ENCODE measurements at regions not wholly inside any gene's neighbourhood (a gene's known extent, or its start where the extent isn't known, plus 50 kb on each side); places are given as distances from the start of the nearest gene placed in this dataset.
A peak's percentile ranks its signal among the peaks of the same experiment; 100 is the strongest.

GRCh38 chr4:22941688-22942375 is 249.1 kb downstream of the GBA3 start:
- intact Hi-C loops (cut with micrococcal nuclease): no loop called here
- Mint-ChIP-seq H3K36me3 (no peaks in the 10 kb centered on the region), H3K27ac (no peak overlapping the region), H3K4me1 (ENCODE audit: low read depth) (no peaks in the 10 kb centered on the region), H3K9me3 (peaks cover 4% of the 10 kb centered on the region), H3K4me3 (no peak overlapping the region), H3K27me3 (no peaks in the 10 kb centered on the region)
- CTCF ChIA-PET: no interaction called here
- no peak for DNase-seq
- POLR2A ChIA-PET: no interaction called here

DNA sequence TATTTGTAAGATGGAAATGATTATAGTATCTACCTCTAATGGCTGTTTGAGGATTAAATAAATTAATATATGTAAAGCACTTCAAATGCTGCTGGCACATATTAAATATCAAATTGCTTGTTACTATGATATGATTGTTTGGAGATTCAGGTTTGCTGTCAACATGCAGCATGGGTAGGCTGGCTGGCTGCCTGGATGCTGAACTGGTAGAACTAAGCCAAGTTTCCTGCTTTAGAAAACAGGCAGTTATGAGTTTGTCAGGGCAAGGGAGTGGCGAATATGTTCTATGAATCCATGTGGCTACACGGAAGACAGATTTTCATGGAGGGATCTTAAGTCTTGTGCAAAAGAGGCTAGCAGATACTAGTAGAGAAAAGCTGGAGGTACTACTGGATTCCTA is 239.6 kb downstream of the GBA3 start:
- POLR2A ChIA-PET: no interaction called here
- Mint-ChIP-seq H3K9me3 (no peaks in the 10 kb centered on the region), H3K4me3 (no peak overlapping the region), H3K4me1 (ENCODE audit: low read depth) (no peaks in the 10 kb centered on the region), H3K27me3 (no peaks in the 10 kb centered on the region), H3K27ac (no peak overlapping the region), H3K36me3 (no peaks in the 10 kb centered on the region)
- DNase-seq: no peak
- intact Hi-C loops (cut with micrococcal nuclease): no loop called here
- CTCF ChIA-PET: no interaction called here

DNA sequence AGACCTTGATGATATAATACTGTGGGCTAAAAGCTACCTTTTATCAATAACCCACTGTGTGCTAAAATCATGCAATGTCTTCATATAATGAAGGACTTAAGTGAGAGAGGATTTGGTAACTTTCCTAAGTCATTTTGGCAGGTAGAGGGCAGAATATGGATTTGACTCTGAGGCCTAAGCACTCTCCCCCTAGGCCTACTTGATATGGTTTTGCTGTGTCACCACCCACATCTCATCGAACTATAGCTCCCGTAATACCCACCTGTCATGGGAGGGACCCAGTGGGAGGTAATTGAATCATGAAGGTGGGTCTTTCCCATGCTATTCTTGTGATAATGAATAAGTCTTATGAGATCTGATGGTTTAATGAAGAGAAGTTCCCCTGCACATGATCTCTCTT is 229.7 kb downstream of the GBA3 start:
- H3K4me1 Mint-ChIP-seq (ENCODE audit: low read depth): no peaks in the 10 kb centered on the region
- ChIA-PET CTCF (no interaction called here), POLR2A (no interaction called here)
- peaks cover 21% of the 10 kb centered on the region for H3K9me3 Mint-ChIP-seq
- intact Hi-C loops (cut with micrococcal nuclease): no loop called here
- no peak for DNase-seq
- H3K4me3 Mint-ChIP-seq: no peak overlapping the region
- H3K36me3 Mint-ChIP-seq: no peaks in the 10 kb centered on the region
- H3K27ac Mint-ChIP-seq: no peak overlapping the region
- H3K27me3 Mint-ChIP-seq: no peaks in the 10 kb centered on the region

DNA sequence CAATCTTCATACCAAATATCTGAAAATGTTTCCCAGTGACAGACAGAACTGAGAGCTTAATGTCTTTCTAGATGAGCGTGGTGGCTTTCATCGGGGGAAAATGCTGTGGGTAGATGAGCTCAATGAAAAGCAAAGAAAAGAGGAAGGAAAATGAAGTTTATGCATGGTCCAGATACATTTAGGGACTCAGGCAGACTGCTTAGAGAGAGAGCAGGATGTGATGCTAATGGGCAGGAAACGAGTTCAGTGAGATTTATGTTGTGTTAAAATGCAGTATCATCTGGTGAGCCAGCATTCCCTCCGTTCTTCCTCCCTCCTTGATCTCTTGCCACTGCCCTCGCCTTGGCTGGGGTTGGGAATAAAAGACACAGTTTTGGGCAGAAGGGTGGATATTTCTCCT is 229.2 kb downstream of the GBA3 start:
- ChIA-PET CTCF (no interaction called here), POLR2A (no interaction called here)
- H3K36me3 Mint-ChIP-seq: no peaks in the 10 kb centered on the region
- H3K4me1 Mint-ChIP-seq (ENCODE audit: low read depth): no peaks in the 10 kb centered on the region
- DNase-seq: no peak
- no peak overlapping the region for H3K27ac Mint-ChIP-seq
- H3K4me3 Mint-ChIP-seq: no peak overlapping the region
- no peaks in the 10 kb centered on the region for H3K27me3 Mint-ChIP-seq
- intact Hi-C loops (cut with micrococcal nuclease): no loop called here
- H3K9me3 Mint-ChIP-seq: peaks cover 21% of the 10 kb centered on the region

- no peaks in the 10 kb centered on the region for H3K4me1 Mint-ChIP-seq (ENCODE audit: low read depth)
- DNase-seq: no peak
- peaks cover 9% of the 10 kb centered on the region for H3K9me3 Mint-ChIP-seq
- no peak overlapping the region for H3K27ac Mint-ChIP-seq
- POLR2A ChIA-PET: no interaction called here
- H3K36me3 Mint-ChIP-seq: no peaks in the 10 kb centered on the region
- intact Hi-C loops (cut with micrococcal nuclease): no loop called here
- no peaks in the 10 kb centered on the region for H3K27me3 Mint-ChIP-seq
- H3K4me3 Mint-ChIP-seq: no peak overlapping the region
- CTCF ChIA-PET: interaction anchor here (1.1 kb wide), 1 partner anchor 14 kb away, joined by 4 read pairs; no protein-coding TSS in a partner anchor
Observed at GRCh38 chr4:22911285-22911684, 218.5 kb downstream of the GBA3 start.

- Mint-ChIP-seq H3K27ac (no peak overlapping the region), H3K36me3 (no peaks in the 10 kb centered on the region), H3K4me3 (no peak overlapping the region), H3K27me3 (no peaks in the 10 kb centered on the region), H3K9me3 (peaks cover 9% of the 10 kb centered on the region), H3K4me1 (ENCODE audit: low read depth) (no peaks in the 10 kb centered on the region)
- POLR2A ChIA-PET: no interaction called here
- CTCF ChIA-PET: no interaction called here
- intact Hi-C loops (cut with micrococcal nuclease): no loop called here
- DNase-seq: no peak
Observed at GRCh38 chr4:22910200-22910599, 217.5 kb downstream of the GBA3 start.

GRCh38 chr4:22906045-22906444 is 213.3 kb downstream of the GBA3 start:
- ChIA-PET CTCF (interaction anchor here (1.9 kb wide), 1 partner anchor 9 kb away, joined by 7 read pairs; no protein-coding TSS in a partner anchor), POLR2A (no interaction called here)
- H3K27ac Mint-ChIP-seq: no peak overlapping the region
- no peaks in the 10 kb centered on the region for H3K27me3 Mint-ChIP-seq
- H3K4me1 Mint-ChIP-seq (ENCODE audit: low read depth): no peaks in the 10 kb centered on the region
- DNase-seq: no peak
- H3K4me3 Mint-ChIP-seq: no peak overlapping the region
- intact Hi-C loops (cut with micrococcal nuclease): no loop called here
- H3K36me3 Mint-ChIP-seq: no peaks in the 10 kb centered on the region
- H3K9me3 Mint-ChIP-seq: peaks cover 9% of the 10 kb centered on the region

GRCh38 chr4:22903913-22904312 is 211.2 kb downstream of the GBA3 start:
- ChIA-PET CTCF (no interaction called here), POLR2A (no interaction called here)
- H3K4me1 Mint-ChIP-seq (ENCODE audit: low read depth): no peaks in the 10 kb centered on the region
- no peaks in the 10 kb centered on the region for H3K36me3 Mint-ChIP-seq
- intact Hi-C loops (cut with micrococcal nuclease): no loop called here
- H3K27me3 Mint-ChIP-seq: no peaks in the 10 kb centered on the region
- no peak overlapping the region for H3K4me3 Mint-ChIP-seq
- DNase-seq: no peak
- H3K9me3 Mint-ChIP-seq: peaks cover 8% of the 10 kb centered on the region
- no peak overlapping the region for H3K27ac Mint-ChIP-seq

DNA sequence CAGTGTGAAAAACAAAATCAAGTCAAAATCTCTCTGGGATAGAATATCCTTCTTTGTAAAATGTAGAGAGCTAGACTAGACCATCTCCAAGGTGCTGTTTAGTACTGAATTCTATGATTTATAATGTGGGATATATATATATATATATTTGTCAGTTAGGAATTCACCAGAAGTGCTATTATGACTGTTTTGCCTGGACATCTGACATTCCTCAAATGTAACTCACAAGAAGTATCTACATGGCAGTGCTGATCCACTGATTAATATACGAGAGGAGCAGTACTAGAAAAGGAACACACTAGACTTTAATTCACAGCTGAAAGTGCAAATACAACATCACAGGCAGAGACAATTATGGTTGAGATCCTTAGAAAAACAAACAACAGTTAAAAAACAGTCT is 208.9 kb downstream of the GBA3 start:
- H3K4me1 Mint-ChIP-seq (ENCODE audit: low read depth): no peaks in the 10 kb centered on the region
- CTCF ChIA-PET: interaction anchor here (0.7 kb wide), 1 partner anchor 222 kb away, joined by 3 read pairs; no protein-coding TSS in a partner anchor
- H3K27ac Mint-ChIP-seq: no peak overlapping the region
- no peaks in the 10 kb centered on the region for H3K36me3 Mint-ChIP-seq
- H3K9me3 Mint-ChIP-seq: no peaks in the 10 kb centered on the region
- intact Hi-C loops (cut with micrococcal nuclease): no loop called here
- no peak overlapping the region for H3K4me3 Mint-ChIP-seq
- POLR2A ChIA-PET: no interaction called here
- H3K27me3 Mint-ChIP-seq: peaks cover 2% of the 10 kb centered on the region
- DNase-seq: no peak

- H3K9me3 Mint-ChIP-seq: no peaks in the 10 kb centered on the region
- H3K27ac Mint-ChIP-seq: no peak overlapping the region
- no peaks in the 10 kb centered on the region for H3K36me3 Mint-ChIP-seq
- CTCF ChIA-PET: no interaction called here
- intact Hi-C loops (cut with micrococcal nuclease): no loop called here
- POLR2A ChIA-PET: no interaction called here
- H3K4me1 Mint-ChIP-seq (ENCODE audit: low read depth): no peaks in the 10 kb centered on the region
- H3K4me3 Mint-ChIP-seq: no peak overlapping the region
- H3K27me3 Mint-ChIP-seq: peaks cover 2% of the 10 kb centered on the region
- no peak for DNase-seq
Observed at GRCh38 chr4:22900876-22901275, 208.1 kb downstream of the GBA3 start.

- CTCF ChIA-PET: interaction anchor here (1.0 to 2.3 kb wide), 10 partner anchors 8 to 1521 kb away, joined by 3 to 11 read pairs (median 4); no protein-coding TSS in a partner anchor
- H3K27me3 Mint-ChIP-seq: peaks cover 2% of the 10 kb centered on the region
- DNase-seq: peak; percentile 19
- intact Hi-C loops (cut with micrococcal nuclease): loop anchor here (1.0 kb wide), 1 partner anchor 1522 kb away; no protein-coding TSS in a partner anchor
- no peak overlapping the region for H3K4me3 Mint-ChIP-seq
- H3K36me3 Mint-ChIP-seq: no peaks in the 10 kb centered on the region
- H3K9me3 Mint-ChIP-seq: no peaks in the 10 kb centered on the region
- no peak overlapping the region for H3K27ac Mint-ChIP-seq
- no peaks in the 10 kb centered on the region for H3K4me1 Mint-ChIP-seq (ENCODE audit: low read depth)
- POLR2A ChIA-PET: no interaction called here
Observed at GRCh38 chr4:22897520-22898108, 204.9 kb downstream of the GBA3 start.

GRCh38 chr4:22895482-22895881 is 202.7 kb downstream of the GBA3 start:
- no peak for DNase-seq
- Mint-ChIP-seq H3K27me3 (peaks cover 2% of the 10 kb centered on the region), H3K36me3 (no peaks in the 10 kb centered on the region), H3K4me1 (ENCODE audit: low read depth) (no peaks in the 10 kb centered on the region), H3K4me3 (no peak overlapping the region), H3K27ac (no peak overlapping the region), H3K9me3 (no peaks in the 10 kb centered on the region)
- ChIA-PET POLR2A (no interaction called here), CTCF (no interaction called here)
- intact Hi-C loops (cut with micrococcal nuclease): no loop called here

- H3K36me3 Mint-ChIP-seq: no peaks in the 10 kb centered on the region
- intact Hi-C loops (cut with micrococcal nuclease): no loop called here
- ChIA-PET POLR2A (no interaction called here), CTCF (no interaction called here)
- no peaks in the 10 kb centered on the region for H3K27me3 Mint-ChIP-seq
- no peak for DNase-seq
- H3K27ac Mint-ChIP-seq: no peak overlapping the region
- H3K4me1 Mint-ChIP-seq (ENCODE audit: low read depth): no peaks in the 10 kb centered on the region
- H3K9me3 Mint-ChIP-seq: peaks cover 6% of the 10 kb centered on the region
- no peak overlapping the region for H3K4me3 Mint-ChIP-seq
Observed at GRCh38 chr4:22884157-22884556, 191.4 kb downstream of the GBA3 start.
